Adipocyte (in vitro differentiated cells): ENCODE measurements at regions not wholly inside any gene's neighbourhood (a gene's known extent, or its start where the extent isn't known, plus 50 kb on each side); places are given as distances from the start of the nearest gene placed in this dataset.

Experiments
- DNase-seq: peaks from one replicate; pipeline ENCODE4 v3.0.0-alpha.2; 2015; ENCODE audit warnings: low read depth
- H3K27me3 ChIP-seq: replicated peaks from 2 replicates; pipeline ENCODE4 v1.7.0; 2013; ENCODE audit warnings: mild to moderate bottlenecking, low read length, moderate library complexity; ENCODE audit not compliant: control insufficient read depth, insufficient read depth
- H3K36me3 ChIP-seq: 2 replicates; pipeline ENCODE4 v1.7.0; 2013; ENCODE audit warnings: low read length, mild to moderate bottlenecking, moderate library complexity; ENCODE audit not compliant: control insufficient read depth, insufficient read depth, severe bottlenecking
- H3K4me1 ChIP-seq: 2 replicates; pipeline ENCODE4 v1.7.0; 2013; ENCODE audit warnings: mild to moderate bottlenecking, low read length, moderate library complexity; ENCODE audit not compliant: control insufficient read depth, insufficient read depth
- H3K4me3 ChIP-seq: 2 replicates; pipeline ENCODE4 v1.7.0; 2013; ENCODE audit warnings: mild to moderate bottlenecking, low read length, moderate library complexity
- H3K9ac ChIP-seq: 2 replicates; pipeline ENCODE4 v1.7.0; 2013; ENCODE audit warnings: mild to moderate bottlenecking, low read length, moderate library complexity
- H3K9me3 ChIP-seq: 2 replicates; pipeline ENCODE4 v1.7.0; 2013; ENCODE audit warnings: mild to moderate bottlenecking, low read length, moderate library complexity; ENCODE audit not compliant: control insufficient read depth

DNA sequence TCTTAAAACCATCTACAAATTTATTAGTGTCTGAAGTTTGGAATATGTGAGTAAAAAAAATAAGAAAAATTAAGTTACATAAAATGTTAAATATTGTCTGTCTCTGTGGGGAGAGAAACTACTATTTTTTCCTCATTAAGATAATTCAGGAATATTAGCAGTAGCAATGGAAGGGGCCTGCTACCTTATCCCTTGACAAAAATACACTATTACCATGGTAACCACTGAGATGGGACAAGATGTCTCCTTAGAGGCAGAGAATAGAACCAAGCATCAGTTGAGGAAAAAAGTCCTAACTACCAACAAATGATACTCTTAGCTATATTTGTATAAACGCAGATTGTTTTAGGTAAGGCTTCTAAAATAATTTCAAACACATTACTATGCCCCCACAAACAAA, 150.7 kb upstream of the LSM8 start:
- H3K4me1 ChIP-seq = peaks cover 2% of the 10 kb centered on the region
- H3K27me3 ChIP-seq = no peaks in the 10 kb centered on the region
- no peak for DNase-seq
- no peaks in the 10 kb centered on the region for H3K36me3 ChIP-seq
- H3K4me3 ChIP-seq = no peak overlapping the region
- no peaks in the 10 kb centered on the region for H3K9me3 ChIP-seq
- H3K9ac ChIP-seq = no peak overlapping the region

DNA sequence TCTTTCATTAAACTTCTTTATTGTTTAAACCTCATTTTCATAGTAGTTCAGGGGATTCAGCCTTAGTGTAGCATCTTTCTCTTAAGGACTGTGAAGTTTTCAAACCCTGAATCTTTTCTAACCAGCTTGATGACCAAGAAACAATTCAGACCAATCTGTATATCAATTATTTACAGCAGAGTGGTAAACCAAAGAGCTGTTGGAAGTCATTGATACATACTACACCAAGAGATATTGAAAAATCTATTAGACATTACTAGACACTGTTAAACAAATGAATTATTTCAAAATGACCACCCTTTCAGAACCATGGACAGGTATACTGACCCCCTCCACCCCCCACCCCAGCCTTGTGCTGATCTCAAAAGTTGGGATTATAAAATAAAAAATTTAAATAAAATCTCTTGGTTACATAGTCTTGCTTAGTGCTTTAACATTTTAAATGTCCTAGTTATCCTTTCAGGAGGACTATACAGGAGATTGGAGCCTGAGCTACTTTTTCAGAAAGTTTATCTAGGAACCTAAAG, 143.9 kb upstream of the LSM8 start:
- Histone ChIP-seq H3K27me3 (no peaks in the 10 kb centered on the region), H3K9ac (no peak overlapping the region), H3K36me3 (no peaks in the 10 kb centered on the region), H3K4me1 (no peaks in the 10 kb centered on the region), H3K4me3 (no peak overlapping the region), H3K9me3 (no peaks in the 10 kb centered on the region)
- DNase-seq = no peak

DNA sequence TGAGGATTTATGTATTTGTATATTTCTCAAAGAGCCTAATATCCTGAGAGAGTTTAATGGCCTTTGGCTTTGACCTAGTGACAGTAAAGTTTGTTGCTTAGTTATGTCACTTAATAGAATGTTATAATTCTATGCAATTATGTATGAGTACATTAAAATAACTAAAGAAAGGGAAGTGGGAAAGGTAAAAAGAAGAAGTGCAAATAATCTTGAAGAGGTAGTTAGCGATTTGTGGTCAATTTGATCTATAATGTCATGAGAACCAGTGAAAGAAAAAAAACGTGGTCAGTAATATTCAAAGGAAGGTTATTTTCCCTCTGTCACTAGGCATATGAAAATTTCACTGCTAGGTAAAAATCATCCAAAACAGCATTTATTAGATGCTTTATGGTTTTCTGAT, 143.4 kb upstream of the LSM8 start:
- no peaks in the 10 kb centered on the region for H3K9me3 ChIP-seq
- DNase-seq = no peak
- no peaks in the 10 kb centered on the region for H3K4me1 ChIP-seq
- H3K27me3 ChIP-seq = no peaks in the 10 kb centered on the region
- no peak overlapping the region for H3K4me3 ChIP-seq
- no peaks in the 10 kb centered on the region for H3K36me3 ChIP-seq
- H3K9ac ChIP-seq = no peak overlapping the region

DNA sequence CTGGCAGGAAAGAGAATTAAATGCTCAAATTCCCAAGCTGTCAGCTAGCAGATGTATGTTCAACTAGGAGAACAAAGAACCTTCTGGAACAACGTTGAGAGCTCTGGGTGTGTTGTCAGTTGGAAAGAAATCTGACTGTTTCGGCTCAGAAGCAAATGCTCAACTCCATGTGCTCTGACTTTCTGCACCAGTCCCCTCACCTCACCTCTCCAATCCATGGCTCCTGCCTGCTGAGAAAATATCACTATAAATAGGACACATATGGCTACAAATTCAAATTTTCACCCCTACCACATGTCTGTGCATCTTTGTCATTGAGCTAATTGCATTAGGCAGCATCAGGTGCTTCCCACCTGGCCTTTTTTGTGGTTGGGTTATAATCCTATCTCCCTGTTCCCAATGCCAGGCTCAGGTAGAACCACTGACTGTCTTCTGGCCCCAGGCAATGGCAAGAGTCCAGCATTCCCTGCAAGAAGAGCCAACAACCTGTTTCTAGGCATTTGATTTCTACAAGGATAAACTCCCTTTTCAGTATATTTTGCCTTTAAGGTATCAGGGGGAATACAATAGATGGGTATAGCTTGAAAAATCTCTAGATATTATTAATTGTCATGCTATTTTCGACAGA, 142.6 kb upstream of the LSM8 start:
- DNase-seq = no peak
- Histone ChIP-seq H3K4me1 (no peaks in the 10 kb centered on the region), H3K4me3 (no peak overlapping the region), H3K36me3 (no peaks in the 10 kb centered on the region), H3K9me3 (no peaks in the 10 kb centered on the region), H3K9ac (no peak overlapping the region), H3K27me3 (no peaks in the 10 kb centered on the region)

DNA sequence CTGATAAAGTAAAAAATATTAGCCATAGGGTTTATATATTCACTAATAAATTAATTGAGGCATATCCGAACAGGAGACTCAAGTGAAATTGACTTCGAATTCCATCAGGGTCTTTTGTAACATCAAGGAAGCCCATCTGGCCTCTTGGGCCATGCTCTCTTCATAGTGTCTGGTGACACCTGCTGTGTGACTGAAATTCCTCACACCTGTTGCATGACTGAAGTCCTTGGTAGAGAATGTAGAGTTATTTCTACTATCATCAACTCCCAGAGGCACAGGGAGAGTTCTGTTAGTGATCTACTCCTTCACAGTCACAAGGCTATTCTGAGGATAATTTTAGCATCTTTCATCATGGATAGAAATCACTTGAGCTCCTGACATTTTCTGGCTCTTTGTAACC, 138.3 kb upstream of the LSM8 start:
- no peaks in the 10 kb centered on the region for H3K27me3 ChIP-seq
- no peak overlapping the region for H3K9ac ChIP-seq
- no peaks in the 10 kb centered on the region for H3K9me3 ChIP-seq
- no peaks in the 10 kb centered on the region for H3K36me3 ChIP-seq
- H3K4me3 ChIP-seq = no peak overlapping the region
- DNase-seq = no peak
- no peaks in the 10 kb centered on the region for H3K4me1 ChIP-seq

DNA sequence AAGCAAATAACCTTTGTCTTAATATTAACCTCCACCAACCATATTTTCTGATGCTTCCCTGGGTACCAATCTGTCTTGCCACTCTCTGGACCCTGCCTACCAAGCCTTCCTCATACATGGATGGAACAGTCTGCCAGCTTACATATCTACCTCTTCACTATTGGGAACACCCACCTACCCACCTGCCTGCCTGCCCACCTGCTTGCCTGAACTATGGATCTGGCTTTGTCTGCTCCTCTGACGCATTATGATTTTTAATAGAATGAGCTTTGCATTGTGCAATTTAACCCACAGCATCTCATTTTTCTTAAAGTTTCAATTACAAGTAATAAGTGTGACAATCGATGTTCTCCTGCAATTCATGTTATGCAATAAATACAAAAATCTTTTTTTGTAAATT, 137.9 kb upstream of the LSM8 start:
- DNase-seq = no peak
- Histone ChIP-seq H3K36me3 (no peaks in the 10 kb centered on the region), H3K9ac (no peak overlapping the region), H3K9me3 (no peaks in the 10 kb centered on the region), H3K4me3 (no peak overlapping the region), H3K27me3 (no peaks in the 10 kb centered on the region), H3K4me1 (no peaks in the 10 kb centered on the region)

DNA sequence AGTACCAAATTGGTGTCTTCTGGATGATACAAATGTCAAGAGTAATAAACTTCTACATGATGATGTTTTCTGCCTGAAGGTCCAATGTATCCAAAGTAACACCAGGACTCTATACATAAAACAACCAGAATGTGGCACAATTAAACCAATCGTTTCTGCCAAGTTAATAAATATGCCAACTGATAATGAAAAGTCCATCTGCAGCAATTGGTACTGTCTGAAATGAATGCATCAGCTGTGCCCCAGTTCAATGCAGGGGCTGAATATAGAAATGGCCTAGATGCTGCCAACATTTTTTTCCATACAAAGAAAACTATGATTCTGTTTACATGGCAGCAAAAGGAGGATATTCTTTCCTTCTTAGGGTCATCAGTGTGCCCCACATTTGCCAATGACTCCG, 137.2 kb upstream of the LSM8 start:
- DNase-seq = no peak
- Histone ChIP-seq H3K4me3 (no peak overlapping the region), H3K9me3 (no peaks in the 10 kb centered on the region), H3K9ac (no peak overlapping the region), H3K36me3 (no peaks in the 10 kb centered on the region), H3K27me3 (no peaks in the 10 kb centered on the region), H3K4me1 (no peaks in the 10 kb centered on the region)

DNA sequence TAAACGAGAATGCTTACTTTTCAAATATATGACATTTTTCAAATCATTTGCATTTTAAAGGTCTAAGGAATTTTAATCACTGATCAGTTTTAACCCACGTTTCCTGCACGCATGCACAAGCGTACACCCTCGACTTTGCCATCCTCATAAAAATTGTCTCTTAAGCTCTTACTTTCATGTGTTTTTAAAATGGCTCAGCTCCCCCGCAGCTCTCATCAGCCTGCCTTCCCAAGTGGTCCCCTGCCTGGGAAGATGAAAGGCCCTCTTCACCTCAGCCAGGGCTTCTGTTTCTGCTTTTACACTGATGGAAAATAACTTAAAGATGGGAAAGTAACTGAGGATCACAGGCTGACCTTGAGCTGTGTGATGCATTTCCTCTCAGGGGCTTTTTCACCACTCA, 131.6 kb upstream of the LSM8 start:
- Histone ChIP-seq H3K9ac (no peak overlapping the region), H3K4me1 (no peaks in the 10 kb centered on the region), H3K27me3 (no peaks in the 10 kb centered on the region), H3K4me3 (no peak overlapping the region), H3K9me3 (no peaks in the 10 kb centered on the region), H3K36me3 (no peaks in the 10 kb centered on the region)
- no peak for DNase-seq

DNA sequence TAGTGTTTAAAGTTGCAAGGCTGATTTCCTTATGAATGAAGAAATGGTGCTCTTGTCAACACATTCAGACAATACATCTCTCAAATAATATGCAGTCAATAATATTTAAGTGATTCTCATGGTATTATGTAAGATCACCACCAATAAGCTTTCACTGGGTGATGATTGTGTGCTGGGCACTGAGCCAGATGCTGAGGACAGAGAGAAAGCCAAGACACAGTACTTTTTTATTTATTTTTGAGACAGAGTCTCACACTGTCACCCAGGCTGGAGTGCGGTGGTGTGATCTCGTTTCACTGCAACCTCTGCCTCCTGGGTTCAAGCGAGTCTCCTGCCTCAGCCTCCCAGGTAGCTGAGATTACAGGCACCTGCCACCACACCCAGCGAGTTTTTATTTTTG, 130.6 kb upstream of the LSM8 start:
- Histone ChIP-seq H3K27me3 (no peaks in the 10 kb centered on the region), H3K4me1 (no peaks in the 10 kb centered on the region), H3K9ac (no peak overlapping the region), H3K4me3 (no peak overlapping the region), H3K36me3 (no peaks in the 10 kb centered on the region), H3K9me3 (no peaks in the 10 kb centered on the region)
- no peak for DNase-seq

DNA sequence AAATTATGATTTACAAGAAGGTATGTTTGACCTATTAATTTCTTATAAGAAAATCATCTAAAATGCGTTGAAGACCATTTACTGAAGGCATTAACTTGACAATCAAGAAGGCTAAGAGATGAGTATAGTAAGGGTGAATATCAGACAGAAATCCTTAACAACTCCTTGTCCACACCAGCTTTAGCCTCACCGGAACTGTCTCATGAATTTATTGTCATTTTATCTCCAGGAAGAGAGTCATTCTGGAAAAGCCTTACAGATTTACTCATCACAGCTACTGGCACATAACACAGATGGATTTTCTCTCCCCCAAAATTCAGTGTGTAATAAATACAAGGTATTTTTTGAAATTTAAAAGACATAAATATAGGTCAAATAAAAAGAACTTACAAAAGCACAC, 129.4 kb upstream of the LSM8 start:
- Histone ChIP-seq H3K36me3 (no peaks in the 10 kb centered on the region), H3K9ac (no peak overlapping the region), H3K4me1 (no peaks in the 10 kb centered on the region), H3K9me3 (no peaks in the 10 kb centered on the region), H3K27me3 (no peaks in the 10 kb centered on the region), H3K4me3 (no peak overlapping the region)
- DNase-seq = no peak

DNA sequence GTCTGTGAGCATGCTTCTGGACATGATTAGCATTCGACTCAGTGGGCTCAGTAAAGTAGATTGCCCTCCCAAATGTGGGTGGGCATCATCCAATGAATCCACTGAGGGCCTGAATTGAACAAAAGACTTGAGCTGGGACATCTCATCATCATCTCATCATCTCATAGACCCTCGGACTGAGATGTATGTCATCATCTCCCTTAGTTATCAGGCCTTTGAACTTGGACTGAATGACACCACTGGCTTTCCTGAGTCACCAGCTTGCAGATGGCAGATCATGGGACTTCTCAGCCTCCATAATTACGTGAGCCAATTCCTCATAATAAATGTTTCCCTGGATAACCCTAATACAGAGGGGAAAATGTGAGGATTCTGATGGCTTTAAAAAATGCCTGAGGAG, 128.3 kb upstream of the LSM8 start:
- Histone ChIP-seq H3K9me3 (no peaks in the 10 kb centered on the region), H3K9ac (no peak overlapping the region), H3K27me3 (no peaks in the 10 kb centered on the region), H3K4me1 (no peaks in the 10 kb centered on the region), H3K4me3 (no peak overlapping the region), H3K36me3 (no peaks in the 10 kb centered on the region)
- DNase-seq = no peak

DNA sequence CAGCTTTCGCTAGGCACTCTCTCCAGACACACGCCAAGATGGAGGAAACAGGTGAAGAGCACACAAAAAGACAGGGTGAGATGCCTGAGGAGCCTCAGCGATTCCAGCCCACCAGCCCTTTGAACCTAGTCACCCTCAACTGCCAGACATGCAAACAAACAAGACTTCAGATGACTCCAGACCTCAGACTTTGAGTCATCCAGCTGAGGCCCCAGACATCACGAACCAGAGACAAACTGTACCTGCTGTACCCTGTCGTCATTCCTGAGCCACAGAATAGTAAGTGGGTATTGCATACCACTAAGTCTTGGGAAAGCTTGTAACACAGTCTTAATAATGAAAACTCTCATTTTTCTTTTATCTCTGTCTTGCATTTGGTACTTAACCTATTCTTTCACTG, 126.6 kb upstream of the LSM8 start:
- Histone ChIP-seq H3K36me3 (no peaks in the 10 kb centered on the region), H3K27me3 (peaks cover 3% of the 10 kb centered on the region), H3K4me3 (no peak overlapping the region), H3K9ac (no peak overlapping the region), H3K9me3 (no peaks in the 10 kb centered on the region), H3K4me1 (no peaks in the 10 kb centered on the region)
- no peak for DNase-seq
